Common myeloid progenitor, CD34-positive (primary cell): ENCODE measurements at regions not wholly inside any gene's neighbourhood (a gene's known extent, or its start where the extent isn't known, plus 50 kb on each side); places are given as distances from the start of the nearest gene placed in this dataset.
A peak's percentile ranks its signal among the peaks of the same experiment; 100 is the strongest.

Source experiments
- CTCF ChIA-PET: fragments of 350-600 bp; sonication (Branson Sonifier 250); formaldehyde crosslinking; loops from one replicate; lab custom pipeline; 2021; ENCODE audit warnings: antibody characterized with exemption; lab: Charles Lee
- POLR2A ChIA-PET: fragments of 350-600 bp; sonication (Branson Sonifier 250); formaldehyde crosslinking; loops from one replicate; lab custom pipeline; 2021; ENCODE audit warnings: antibody characterized with exemption; lab: Charles Lee
- DNase-seq, 3 donors: peaks; one replicate each; pipeline versions ENCODE4 v3.0.0 to v3.0.0-alpha.2; 2013
- H3K27ac ChIP-seq, 2 experiments: 1 replicate in 1 of 2; 2 replicates in 1 of 2; pipeline ENCODE4 v1.7.0; 2013; ENCODE audit warnings: inconsistent platforms in 2 of 2, low read length in 2 of 2, mild to moderate bottlenecking in 2 of 2, low read depth in 1 of 2, moderate library complexity in 1 of 2; ENCODE audit not compliant: severe bottlenecking in 2 of 2, insufficient read depth in 1 of 2, poor library complexity in 1 of 2
- H3K27me3 ChIP-seq, 5 experiments: replicated peaks in 2 of 5; 1 replicate in 3 of 5; 2 replicates in 2 of 5; pipeline versions ENCODE4 v1.6.1 to v1.7.0; 2013; ENCODE audit warnings: low read length in 4 of 5, mild to moderate bottlenecking in 2 of 5, moderate library complexity in 2 of 5, inconsistent platforms in 1 of 5; ENCODE audit not compliant: insufficient read depth in 5 of 5, control insufficient read depth in 4 of 5
- H3K36me3 ChIP-seq, 4 experiments: 1 replicate in 2 of 4; 2 replicates in 2 of 4; pipeline versions ENCODE4 v1.6.1 to v1.7.0; 2013; ENCODE audit warnings: low read length in 3 of 4, control low read depth in 1 of 4, mild to moderate bottlenecking in 1 of 4; ENCODE audit not compliant: control insufficient read depth in 4 of 4, insufficient read depth in 4 of 4
- H3K4me1 ChIP-seq, 4 experiments: 1 replicate in 3 of 4; 2 replicates in 1 of 4; pipeline versions ENCODE4 v1.6.1 to v1.7.1; 2013; ENCODE audit warnings: low read length in 3 of 4, mild to moderate bottlenecking in 3 of 4, control low read depth in 1 of 4, inconsistent platforms in 1 of 4, moderate library complexity in 1 of 4; ENCODE audit not compliant: control insufficient read depth in 4 of 4, insufficient read depth in 4 of 4; ENCODE audit errors: control extremely low read depth in 1 of 4
- H3K4me3 ChIP-seq, 7 experiments: 1 replicate in 4 of 7; 2 replicates in 3 of 7; pipeline versions ENCODE4 v1.5.1 to v1.7.0; 2013; ENCODE audit warnings: mild to moderate bottlenecking in 7 of 7, low read length in 6 of 7, moderate library complexity in 6 of 7, inconsistent platforms in 2 of 7, low read depth in 2 of 7, control low read depth in 1 of 7; ENCODE audit not compliant: insufficient read depth in 4 of 7, control insufficient read depth in 1 of 7; ENCODE audit errors: extremely low read depth in 1 of 7
- H3K9me3 ChIP-seq, 5 experiments: 1 replicate in 4 of 5; 2 replicates in 1 of 5; pipeline versions ENCODE4 v1.6.1 to v1.7.1; 2013; ENCODE audit warnings: low read length in 4 of 5, mild to moderate bottlenecking in 2 of 5, inconsistent platforms in 1 of 5, low read depth in 1 of 5, moderate library complexity in 1 of 5; ENCODE audit not compliant: control insufficient read depth in 4 of 5, insufficient read depth in 2 of 5; ENCODE audit errors: control extremely low read depth in 1 of 5
- WGBS: methylation state at CpG from one replicate; pipeline ENCODE4 v1.1.5; 2013; ENCODE audit not compliant: insufficient coverage; 5-methylcytosine and 5-hydroxymethylcytosine counted together

DNA sequence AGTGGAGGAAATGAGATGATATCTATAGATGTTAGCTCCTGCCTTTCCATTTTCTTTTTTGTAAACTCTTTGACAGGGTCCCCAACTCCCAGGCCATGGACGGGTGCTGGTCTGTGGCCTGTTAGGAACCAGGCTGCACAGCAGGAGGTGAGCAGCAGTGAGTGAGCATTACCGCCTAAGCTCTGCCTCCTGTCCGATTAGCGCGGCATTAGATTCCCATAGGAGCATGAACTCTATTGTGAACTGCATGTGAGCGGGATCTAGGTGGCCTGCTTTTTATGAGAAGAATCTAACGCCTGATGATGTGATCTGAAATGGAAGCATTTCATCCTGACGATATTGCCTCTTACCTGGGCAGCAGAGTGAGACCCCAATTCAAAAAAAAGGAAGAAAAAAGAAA lies 56.8 kb upstream of the CHD2 start:
- CTCF ChIA-PET = no interaction called here
- Histone ChIP-seq H3K4me1 (peaks cover 9 to 24% (median 18%) of the 10 kb centered on the region in 4 experiments), H3K4me3 (no peak overlapping the region), H3K36me3 (no peaks in the 10 kb centered on the region), H3K27me3 (no peaks in the 10 kb centered on the region), H3K9me3 (no peaks in the 10 kb centered on the region), H3K27ac (no peak overlapping the region)
- DNase-seq = no peak
- POLR2A ChIA-PET = interaction anchor here (0.6 kb wide), 1 partner anchor 46 kb away, joined by 3 read pairs; no protein-coding TSS in a partner anchor
- WGBS = 100% methylated on average over 6 of the region's 8 CpGs

DNA sequence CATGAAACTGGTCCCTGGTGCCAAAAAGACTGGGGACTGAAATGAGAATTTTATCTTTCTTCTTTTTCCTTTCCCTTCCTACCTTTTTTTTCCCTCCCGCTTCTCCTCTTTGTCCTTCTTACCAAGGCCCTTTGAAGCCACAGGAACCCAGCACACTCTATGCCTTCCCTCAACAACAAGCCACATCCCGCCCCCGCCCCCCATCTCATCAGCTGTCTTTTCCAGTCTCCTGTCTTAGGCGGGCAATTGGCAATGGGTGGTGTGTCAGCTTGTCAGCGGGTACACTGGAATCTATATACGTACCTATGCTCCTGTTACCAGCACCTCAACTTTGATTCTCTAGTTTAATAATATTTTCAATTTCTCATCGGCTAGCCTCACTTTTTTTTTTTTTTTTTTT lies 56.3 kb upstream of the CHD2 start:
- ChIA-PET CTCF (interaction anchor here (0.5 kb wide), 1 partner anchor 25 kb away, joined by 3 read pairs; no protein-coding TSS in a partner anchor), POLR2A (interaction anchor here (0.6 kb wide), 1 partner anchor 47 kb away, joined by 3 read pairs; no protein-coding TSS in a partner anchor)
- no peak overlapping the region for H3K4me3 ChIP-seq
- no peaks in the 10 kb centered on the region for H3K36me3 ChIP-seq
- no peaks in the 10 kb centered on the region for H3K27me3 ChIP-seq
- peaks cover 10 to 27% (median 18%) of the 10 kb centered on the region in 4 experiments for H3K4me1 ChIP-seq
- DNase-seq = no peak
- WGBS = 90% methylated on average over 2 of the region's 7 CpGs
- H3K9me3 ChIP-seq = no peaks in the 10 kb centered on the region
- H3K27ac ChIP-seq = no peak overlapping the region

DNA sequence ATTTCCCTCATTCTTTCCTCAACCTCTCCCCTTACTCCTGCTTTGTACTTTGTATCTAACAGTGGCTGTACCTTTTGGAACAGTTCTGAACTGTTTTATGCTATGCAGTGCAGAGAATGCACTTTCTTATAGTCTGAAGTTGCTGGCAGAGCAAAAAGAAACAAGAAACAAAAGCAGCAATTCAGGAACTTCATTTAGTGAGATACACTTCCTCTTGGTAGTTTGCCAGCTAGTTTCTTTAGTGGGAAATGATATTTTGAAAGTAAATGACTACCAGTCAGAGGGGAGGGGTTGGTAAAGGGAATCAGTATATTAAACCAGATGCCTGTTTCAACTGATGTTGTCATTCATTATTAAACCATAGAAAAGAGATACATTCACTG lies 55.0 kb upstream of the CHD2 start:
- ChIA-PET CTCF (no interaction called here), POLR2A (interaction anchor here (1.2 kb wide), 1 partner anchor 37 kb away, joined by 5 read pairs; no protein-coding TSS in a partner anchor)
- peak overlapping the region in 6 of 7 experiments; percentile 30 to 55 (median 40) for H3K4me3 ChIP-seq
- peaks cover 10 to 32% (median 18%) of the 10 kb centered on the region in 4 experiments for H3K4me1 ChIP-seq
- H3K9me3 ChIP-seq = no peaks in the 10 kb centered on the region
- H3K27ac ChIP-seq = peak overlapping the region in 1 of 2 experiments; percentile 62
- peak; percentile 89 to 96 (median 95) for DNase-seq
- H3K27me3 ChIP-seq = no peaks in the 10 kb centered on the region
- H3K36me3 ChIP-seq = no peaks in the 10 kb centered on the region

DNA sequence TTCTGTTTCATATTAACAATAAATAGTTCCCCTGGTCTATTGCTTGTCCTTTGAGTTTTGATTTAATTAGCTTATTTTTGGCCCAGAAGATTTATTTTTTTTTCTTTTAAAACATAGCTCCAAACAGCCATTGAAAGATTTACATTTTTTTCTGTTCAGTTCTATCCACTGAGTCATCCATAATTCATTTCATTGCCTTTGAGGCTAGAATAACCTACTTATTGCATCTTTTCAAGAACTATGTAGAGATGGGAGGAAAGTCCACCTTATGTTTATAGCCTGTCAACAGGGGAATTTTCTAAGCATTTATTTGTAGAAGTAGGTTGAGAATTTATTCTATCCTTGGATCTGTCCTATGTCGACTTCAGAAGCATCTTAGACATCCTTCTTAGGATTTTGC lies 53.4 kb upstream of the CHD2 start:
- Histone ChIP-seq H3K4me3 (no peak overlapping the region), H3K4me1 (peaks cover 10 to 32% (median 18%) of the 10 kb centered on the region in 4 experiments), H3K36me3 (no peaks in the 10 kb centered on the region), H3K27me3 (no peaks in the 10 kb centered on the region), H3K27ac (no peak overlapping the region), H3K9me3 (no peaks in the 10 kb centered on the region)
- ChIA-PET POLR2A (no interaction called here), CTCF (interaction anchor here (1.1 to 1.2 kb wide), 2 partner anchors 32 to 35 kb away, joined by 3 to 5 read pairs; no protein-coding TSS in a partner anchor)
- no CpG with 5 or more reads among the region's 1 CpG for WGBS
- no peak for DNase-seq

DNA sequence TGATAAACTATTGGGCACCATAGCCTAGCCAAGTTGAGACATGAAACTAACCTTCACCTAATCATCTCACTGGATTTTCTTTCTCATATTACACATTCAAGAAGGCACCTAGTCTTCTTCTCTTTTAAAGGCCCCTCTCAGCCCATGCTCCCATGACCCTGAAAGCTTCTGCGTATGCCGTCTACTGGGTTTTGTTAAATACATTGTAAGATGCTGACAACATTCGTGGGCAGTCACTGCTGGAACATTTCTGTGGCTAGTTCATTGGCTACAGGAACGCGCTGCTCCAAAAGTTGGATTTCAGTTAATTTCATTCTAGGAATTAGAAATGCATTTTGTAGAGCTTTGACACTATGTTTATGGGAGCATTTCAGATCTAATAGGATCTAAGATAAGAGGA lies 52.3 kb upstream of the CHD2 start:
- no peaks in the 10 kb centered on the region for H3K9me3 ChIP-seq
- CTCF ChIA-PET = interaction anchor here (1.8 kb wide), 1 partner anchor 31 kb away, joined by 5 read pairs; no protein-coding TSS in a partner anchor
- H3K27ac ChIP-seq = no peak overlapping the region
- DNase-seq = no peak
- H3K36me3 ChIP-seq = no peaks in the 10 kb centered on the region
- H3K4me1 ChIP-seq = peaks cover 10 to 34% (median 18%) of the 10 kb centered on the region in 4 experiments
- no peak overlapping the region for H3K4me3 ChIP-seq
- POLR2A ChIA-PET = interaction anchor here (0.6 kb wide), 1 partner anchor 8 kb away, joined by 5 read pairs; no protein-coding TSS in a partner anchor
- 83% methylated on average over 5 of the region's 5 CpGs for WGBS
- H3K27me3 ChIP-seq = no peaks in the 10 kb centered on the region

DNA sequence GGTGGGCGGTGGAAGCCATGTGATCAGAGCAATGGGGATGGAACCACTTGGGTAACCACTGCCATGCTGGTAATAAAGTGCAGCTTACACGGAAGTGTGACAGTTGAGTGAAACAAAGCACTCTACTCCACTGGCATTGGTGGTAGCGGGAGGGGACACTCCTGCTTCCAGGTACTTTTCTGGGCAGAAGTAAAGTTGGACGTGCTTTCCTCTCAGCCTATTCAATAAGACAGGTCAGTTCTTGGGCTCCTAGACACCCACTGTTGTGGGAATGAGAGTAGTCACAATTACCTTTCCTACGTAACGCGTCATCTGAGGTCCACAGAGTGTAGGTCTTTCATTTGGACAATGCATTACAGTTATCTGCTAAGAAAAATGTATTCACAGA lies 51.7 kb upstream of the CHD2 start:
- DNase-seq = no peak
- peaks cover 10 to 39% (median 22%) of the 10 kb centered on the region in 4 experiments for H3K4me1 ChIP-seq
- no peak overlapping the region for H3K4me3 ChIP-seq
- no peaks in the 10 kb centered on the region for H3K9me3 ChIP-seq
- H3K36me3 ChIP-seq = no peaks in the 10 kb centered on the region
- 98% methylated on average over 6 of the region's 7 CpGs for WGBS
- H3K27me3 ChIP-seq = no peaks in the 10 kb centered on the region
- ChIA-PET CTCF (interaction anchor here (1.8 kb wide), 1 partner anchor 30 kb away, joined by 5 read pairs; no protein-coding TSS in a partner anchor), POLR2A (no interaction called here)
- no peak overlapping the region for H3K27ac ChIP-seq

DNA sequence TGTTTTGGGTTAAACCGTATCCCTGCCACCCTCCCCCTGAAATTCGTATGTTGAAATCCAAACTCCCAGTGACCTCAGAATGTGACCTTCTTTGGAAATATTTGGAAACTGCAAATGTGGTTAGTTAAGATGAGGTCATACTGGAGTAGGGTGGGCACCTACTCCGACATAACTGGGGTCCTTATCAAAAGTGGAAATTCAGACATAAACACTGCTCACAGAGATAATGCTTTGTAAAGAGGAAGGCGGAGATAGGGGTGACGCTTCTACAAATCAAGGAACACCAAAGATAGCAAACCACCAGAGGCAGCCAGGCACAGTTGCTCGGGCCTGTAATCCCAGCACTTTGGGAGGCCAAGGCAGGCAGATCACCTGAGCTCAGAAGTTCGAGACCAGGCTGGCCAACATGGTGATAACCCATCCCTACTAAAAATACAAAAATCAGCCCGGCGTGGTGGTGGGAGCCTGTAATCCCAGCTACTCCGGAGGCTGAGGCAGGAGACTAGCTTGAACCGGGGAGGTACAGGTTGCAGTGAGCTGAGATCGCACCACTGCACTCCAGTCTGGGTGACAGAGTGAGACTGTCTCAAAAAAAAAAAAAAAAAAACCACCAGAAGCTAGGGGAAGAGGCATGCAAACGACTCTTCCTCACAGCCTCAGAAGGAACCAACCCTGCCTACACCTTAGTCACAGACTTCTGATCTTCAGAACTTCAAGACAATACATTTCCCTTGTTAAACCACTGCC lies 51.1 kb upstream of the CHD2 start:
- DNase-seq = peak; percentile 50 to 70 (median 55)
- H3K27me3 ChIP-seq = no peaks in the 10 kb centered on the region
- H3K9me3 ChIP-seq = no peaks in the 10 kb centered on the region
- peaks cover 10 to 36% (median 21%) of the 10 kb centered on the region in 4 experiments for H3K4me1 ChIP-seq
- ChIA-PET CTCF (interaction anchor here (0.7 to 1.8 kb wide), 2 partner anchors 30 to 59 kb away, joined by 3 to 5 read pairs; no protein-coding TSS in a partner anchor), POLR2A (no interaction called here)
- WGBS = 91% methylated on average over 10 of the region's 13 CpGs
- no peak overlapping the region for H3K27ac ChIP-seq
- no peak overlapping the region for H3K4me3 ChIP-seq
- H3K36me3 ChIP-seq = no peaks in the 10 kb centered on the region
